ENCODE measurements at regions not wholly inside any gene's neighbourhood (a gene's known extent, or its start where the extent isn't known, plus 50 kb on each side); places are given as distances from the start of the nearest gene placed in this dataset.

- Histone ChIP-seq H3K9me3 (ENCODE audit: control insufficient read depth, low read length) (no peaks in the 10 kb centered on the region), H3K27ac (ENCODE audit: low read depth, low read length, severe bottlenecking) (peak overlapping the region; percentile 3), H3K4me3 (ENCODE audit: extremely low read depth, insufficient read depth, low read length, poor library complexity, severe bottlenecking) (no peak overlapping the region), H3K36me3 (ENCODE audit: control insufficient read depth, insufficient read depth, low read length) (no peaks in the 10 kb centered on the region), H3K4me1 (ENCODE audit: control insufficient read depth, insufficient read depth, low read length, poor library complexity, severe bottlenecking) (peaks cover 2% of the 10 kb centered on the region)
- 68 to 75% methylated on average over 3 of the region's 3 CpGs for WGBS, 2 experiments (ENCODE audit: insufficient coverage in 2 of 2)
Observed at GRCh38 chr1:225707824-225708223, 54.9 kb upstream of the ENAH start.

GRCh38 chr1:225709101-225709500 is 56.2 kb upstream of the ENAH start:
- Histone ChIP-seq H3K36me3 (ENCODE audit: control insufficient read depth, insufficient read depth, low read length) (no peaks in the 10 kb centered on the region), H3K4me3 (ENCODE audit: extremely low read depth, insufficient read depth, low read length, poor library complexity, severe bottlenecking) (no peak overlapping the region), H3K9me3 (ENCODE audit: control insufficient read depth, low read length) (no peaks in the 10 kb centered on the region), H3K27ac (ENCODE audit: low read depth, low read length, severe bottlenecking) (no peak overlapping the region), H3K4me1 (ENCODE audit: control insufficient read depth, insufficient read depth, low read length, poor library complexity, severe bottlenecking) (peaks cover 2% of the 10 kb centered on the region)
- WGBS, 2 experiments (ENCODE audit: insufficient coverage in 2 of 2) = 100% methylated on average over 1 to 2 of the region's 4 CpGs

GRCh38 chr1:225710804-225711203 is 57.9 kb upstream of the ENAH start:
- Histone ChIP-seq H3K27ac (ENCODE audit: low read depth, low read length, severe bottlenecking) (no peak overlapping the region), H3K4me3 (ENCODE audit: extremely low read depth, insufficient read depth, low read length, poor library complexity, severe bottlenecking) (no peak overlapping the region), H3K9me3 (ENCODE audit: control insufficient read depth, low read length) (no peaks in the 10 kb centered on the region), H3K36me3 (ENCODE audit: control insufficient read depth, insufficient read depth, low read length) (no peaks in the 10 kb centered on the region), H3K4me1 (ENCODE audit: control insufficient read depth, insufficient read depth, low read length, poor library complexity, severe bottlenecking) (peaks cover 2% of the 10 kb centered on the region)
- 71 to 76% methylated on average over 3 of the region's 5 CpGs for WGBS, 2 experiments (ENCODE audit: insufficient coverage in 2 of 2)

GRCh38 chr1:225711236-225711937 is 58.5 kb upstream of the ENAH start:
- H3K4me3 ChIP-seq (ENCODE audit: extremely low read depth, insufficient read depth, low read length, poor library complexity, severe bottlenecking) = no peak overlapping the region
- 39 to 63% methylated on average over 3 of the region's 4 CpGs for WGBS, 2 experiments (ENCODE audit: insufficient coverage in 2 of 2)
- no peaks in the 10 kb centered on the region for H3K36me3 ChIP-seq (ENCODE audit: control insufficient read depth, insufficient read depth, low read length)
- no peaks in the 10 kb centered on the region for H3K9me3 ChIP-seq (ENCODE audit: control insufficient read depth, low read length)
- H3K4me1 ChIP-seq (ENCODE audit: control insufficient read depth, insufficient read depth, low read length, poor library complexity, severe bottlenecking) = peaks cover 2% of the 10 kb centered on the region
- no peak overlapping the region for H3K27ac ChIP-seq (ENCODE audit: low read depth, low read length, severe bottlenecking)

- Histone ChIP-seq H3K4me3 (ENCODE audit: extremely low read depth, insufficient read depth, low read length, poor library complexity, severe bottlenecking) (no peak overlapping the region), H3K4me1 (ENCODE audit: control insufficient read depth, insufficient read depth, low read length, poor library complexity, severe bottlenecking) (peaks cover 2% of the 10 kb centered on the region), H3K9me3 (ENCODE audit: control insufficient read depth, low read length) (no peaks in the 10 kb centered on the region), H3K27ac (ENCODE audit: low read depth, low read length, severe bottlenecking) (no peak overlapping the region), H3K36me3 (ENCODE audit: control insufficient read depth, insufficient read depth, low read length) (no peaks in the 10 kb centered on the region)
- 100% methylated on average over 2 of the region's 4 CpGs; no CpG with 5 or more reads in 1 of the 2 experiments for WGBS, 2 experiments (ENCODE audit: insufficient coverage in 2 of 2)
Observed at GRCh38 chr1:225712391-225712790, 59.5 kb upstream of the ENAH start.

GRCh38 chr1:225713281-225713680 is 60.4 kb upstream of the ENAH start:
- 89 to 91% methylated on average over 6 to 7 of the region's 8 CpGs for WGBS, 2 experiments (ENCODE audit: insufficient coverage in 2 of 2)
- Histone ChIP-seq H3K4me1 (ENCODE audit: control insufficient read depth, insufficient read depth, low read length, poor library complexity, severe bottlenecking) (peaks cover 2% of the 10 kb centered on the region), H3K4me3 (ENCODE audit: extremely low read depth, insufficient read depth, low read length, poor library complexity, severe bottlenecking) (no peak overlapping the region), H3K27ac (ENCODE audit: low read depth, low read length, severe bottlenecking) (no peak overlapping the region), H3K36me3 (ENCODE audit: control insufficient read depth, insufficient read depth, low read length) (no peaks in the 10 kb centered on the region), H3K9me3 (ENCODE audit: control insufficient read depth, low read length) (no peaks in the 10 kb centered on the region)

GRCh38 chr1:225720937-225721336 is 56.7 kb upstream of the SRP9 start:
- Histone ChIP-seq H3K36me3 (ENCODE audit: control insufficient read depth, insufficient read depth, low read length) (no peaks in the 10 kb centered on the region), H3K4me1 (ENCODE audit: control insufficient read depth, insufficient read depth, low read length, poor library complexity, severe bottlenecking) (no peaks in the 10 kb centered on the region), H3K4me3 (ENCODE audit: extremely low read depth, insufficient read depth, low read length, poor library complexity, severe bottlenecking) (no peak overlapping the region), H3K9me3 (ENCODE audit: control insufficient read depth, low read length) (no peaks in the 10 kb centered on the region), H3K27ac (ENCODE audit: low read depth, low read length, severe bottlenecking) (no peak overlapping the region)
- 95% methylated on average over 4 of the region's 4 CpGs for WGBS, 2 experiments (ENCODE audit: insufficient coverage in 2 of 2)

GRCh38 chr1:225724251-225724650 is 53.4 kb upstream of the SRP9 start:
- Histone ChIP-seq H3K9me3 (ENCODE audit: control insufficient read depth, low read length) (no peaks in the 10 kb centered on the region), H3K4me1 (ENCODE audit: control insufficient read depth, insufficient read depth, low read length, poor library complexity, severe bottlenecking) (no peaks in the 10 kb centered on the region), H3K27ac (ENCODE audit: low read depth, low read length, severe bottlenecking) (no peak overlapping the region), H3K36me3 (ENCODE audit: control insufficient read depth, insufficient read depth, low read length) (no peaks in the 10 kb centered on the region), H3K4me3 (ENCODE audit: extremely low read depth, insufficient read depth, low read length, poor library complexity, severe bottlenecking) (no peak overlapping the region)
- WGBS, 2 experiments (ENCODE audit: insufficient coverage in 2 of 2) = 87 to 95% methylated on average over 4 of the region's 4 CpGs

Measured in mesodermal cell (in vitro differentiated cells).